ENCODE measurements at regions not wholly inside any gene's neighbourhood (a gene's known extent, or its start where the extent isn't known, plus 50 kb on each side); places are given as distances from the start of the nearest gene placed in this dataset.

DNA sequence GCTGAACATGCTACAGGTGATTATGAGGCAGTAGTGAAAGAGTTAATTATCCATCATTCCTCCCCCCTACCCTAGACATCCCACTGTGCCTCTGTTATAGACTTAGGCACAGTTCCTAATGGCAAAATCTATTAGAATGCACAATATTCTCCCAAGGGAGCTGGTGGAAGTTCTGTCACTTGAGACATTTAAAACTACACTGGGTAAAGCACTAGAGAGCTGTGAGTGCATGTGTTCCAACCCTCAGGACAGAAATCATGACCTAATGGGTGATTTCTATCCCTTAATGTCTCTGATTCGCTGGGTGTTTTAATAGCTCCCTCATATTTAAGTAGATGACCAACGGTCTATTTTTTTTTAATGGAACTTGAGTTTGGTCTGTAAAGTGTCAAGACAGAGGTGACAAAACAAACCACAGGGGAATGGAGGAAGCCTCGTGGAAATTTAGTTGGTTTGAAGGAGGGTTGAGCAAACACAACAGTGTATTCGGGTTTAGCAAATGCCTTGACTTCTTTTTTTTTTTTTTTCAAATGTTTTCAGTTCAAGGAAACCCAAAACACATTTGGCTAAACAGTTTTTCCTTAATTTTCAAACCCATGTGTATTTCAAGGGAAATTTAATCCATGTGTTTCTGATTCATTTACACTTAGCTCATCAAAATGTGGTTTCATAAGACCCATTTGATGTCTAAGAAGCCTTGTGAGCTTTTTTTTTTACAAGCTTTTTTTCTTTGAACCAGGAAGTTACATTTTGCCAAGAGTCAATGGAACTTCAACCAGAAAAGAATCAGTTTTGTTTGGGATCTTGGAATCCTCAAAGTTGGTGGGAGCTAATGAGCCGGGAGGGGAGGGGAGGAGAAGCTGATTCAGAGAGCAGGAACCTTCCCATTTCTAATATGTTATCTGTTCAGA is 665.1 kb upstream of the ZEB2 start:
- Histone ChIP-seq H3K27me3 (ENCODE audit: control insufficient read depth in 3 of 3, insufficient read depth in 3 of 3, low read length in 3 of 3) (no peaks in the 10 kb centered on the region), H3K27ac (ENCODE audit: low read depth, low read length) (no peak overlapping the region), H3K4me1 (ENCODE audit: control insufficient read depth in 3 of 3, insufficient read depth in 3 of 3, low read length in 3 of 3) (peaks cover 0 to 3% (median 0%) of the 10 kb centered on the region in 3 donors), H3K36me3 (ENCODE audit: control insufficient read depth in 3 of 3, insufficient read depth in 3 of 3, low read length in 3 of 3) (no peaks in the 10 kb centered on the region), H3K9ac (ENCODE audit: low read depth in 1 of 3, low read length in 3 of 3) (no peak overlapping the region), H3K9me3 (ENCODE audit: control insufficient read depth in 3 of 3, low read length in 3 of 3) (no peaks in the 10 kb centered on the region), H3K4me3 (ENCODE audit: low read length in 3 of 3) (no peak overlapping the region)

DNA sequence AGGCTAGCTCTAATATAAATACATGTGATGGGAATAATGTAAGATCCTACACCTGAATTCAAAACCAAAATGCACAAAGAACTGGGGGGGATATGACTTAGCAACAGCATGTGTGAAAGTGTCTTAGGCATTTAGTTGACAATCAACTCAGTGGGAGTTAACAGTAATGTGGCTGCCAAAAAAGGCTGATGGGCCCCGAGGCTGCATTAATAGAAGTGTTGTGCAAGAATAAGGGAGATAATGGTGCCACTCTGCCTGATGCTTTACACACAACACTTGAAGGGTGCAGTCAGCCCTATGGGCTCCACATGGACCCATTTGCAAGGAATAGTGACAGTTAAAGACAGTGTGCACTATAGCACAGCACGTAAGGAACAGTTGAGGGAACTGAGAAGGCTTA is 649.4 kb upstream of the ZEB2 start:
- Histone ChIP-seq H3K9me3 (ENCODE audit: control insufficient read depth in 3 of 3, low read length in 3 of 3) (no peaks in the 10 kb centered on the region), H3K4me3 (ENCODE audit: low read length in 3 of 3) (no peak overlapping the region), H3K36me3 (ENCODE audit: control insufficient read depth in 3 of 3, insufficient read depth in 3 of 3, low read length in 3 of 3) (no peaks in the 10 kb centered on the region), H3K27ac (ENCODE audit: low read depth, low read length) (no peak overlapping the region), H3K9ac (ENCODE audit: low read depth in 1 of 3, low read length in 3 of 3) (no peak overlapping the region), H3K27me3 (ENCODE audit: control insufficient read depth in 3 of 3, insufficient read depth in 3 of 3, low read length in 3 of 3) (no peaks in the 10 kb centered on the region), H3K4me1 (ENCODE audit: control insufficient read depth in 3 of 3, insufficient read depth in 3 of 3, low read length in 3 of 3) (peaks cover 0 to 4% (median 0%) of the 10 kb centered on the region in 3 donors)

DNA sequence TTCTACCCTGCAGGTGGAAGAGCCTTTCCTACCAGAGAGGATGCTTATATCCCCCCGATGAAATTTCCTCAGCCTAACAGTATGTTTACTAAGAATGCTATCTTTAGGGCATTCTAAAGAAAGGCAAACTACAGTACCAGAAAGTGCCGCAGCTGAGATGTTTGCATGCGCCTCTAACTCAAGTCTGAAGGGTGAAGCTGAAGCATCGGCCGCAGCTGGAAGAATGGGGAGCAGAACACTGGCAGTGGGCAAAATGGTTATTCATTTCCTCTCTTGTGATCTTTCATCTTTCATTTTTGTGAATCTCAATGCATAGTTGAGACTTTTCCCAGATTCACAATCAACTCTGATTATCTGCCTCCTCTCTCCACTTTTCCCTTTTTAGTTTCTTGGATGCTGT is 648.2 kb upstream of the ZEB2 start:
- no peak overlapping the region for H3K27ac ChIP-seq (ENCODE audit: low read depth, low read length)
- H3K4me1 ChIP-seq (ENCODE audit: control insufficient read depth in 3 of 3, insufficient read depth in 3 of 3, low read length in 3 of 3): peaks cover 0 to 4% (median 0%) of the 10 kb centered on the region in 3 donors
- no peak overlapping the region for H3K9ac ChIP-seq (ENCODE audit: low read depth in 1 of 3, low read length in 3 of 3)
- H3K9me3 ChIP-seq (ENCODE audit: control insufficient read depth in 3 of 3, low read length in 3 of 3): no peaks in the 10 kb centered on the region
- H3K27me3 ChIP-seq (ENCODE audit: control insufficient read depth in 3 of 3, insufficient read depth in 3 of 3, low read length in 3 of 3): no peaks in the 10 kb centered on the region
- H3K36me3 ChIP-seq (ENCODE audit: control insufficient read depth in 3 of 3, insufficient read depth in 3 of 3, low read length in 3 of 3): no peaks in the 10 kb centered on the region
- H3K4me3 ChIP-seq (ENCODE audit: low read length in 3 of 3): no peak overlapping the region

DNA sequence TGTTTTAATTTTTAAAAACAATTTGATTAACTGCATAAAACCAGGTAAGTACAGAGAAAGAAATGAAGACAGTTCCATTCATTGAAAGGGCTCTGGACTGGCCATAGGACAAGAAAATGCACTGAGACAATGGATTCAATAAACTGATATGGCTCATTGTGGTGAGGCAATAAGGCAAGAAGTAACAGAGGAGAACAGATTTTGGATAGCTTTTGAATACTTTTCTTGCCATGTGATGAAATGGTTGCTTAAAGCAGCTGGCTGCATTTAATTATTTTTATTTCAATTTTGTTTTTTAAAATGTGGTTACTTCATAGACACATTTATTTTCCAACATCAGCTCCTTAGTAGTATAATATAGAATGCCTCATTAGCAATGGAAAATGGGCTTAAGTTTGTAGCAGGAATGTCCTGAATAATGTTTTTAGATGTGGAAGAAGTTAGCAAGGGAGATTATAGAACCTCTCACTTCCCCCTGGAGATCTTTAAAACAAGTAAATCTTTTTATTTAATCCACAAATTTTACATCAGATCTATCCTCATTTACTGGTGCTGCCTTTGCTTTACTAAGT is 646.9 kb upstream of the ZEB2 start:
- no peak overlapping the region for H3K4me3 ChIP-seq (ENCODE audit: low read length in 3 of 3)
- H3K9me3 ChIP-seq (ENCODE audit: control insufficient read depth in 3 of 3, low read length in 3 of 3): no peaks in the 10 kb centered on the region
- H3K27me3 ChIP-seq (ENCODE audit: control insufficient read depth in 3 of 3, insufficient read depth in 3 of 3, low read length in 3 of 3): no peaks in the 10 kb centered on the region
- H3K4me1 ChIP-seq (ENCODE audit: control insufficient read depth in 3 of 3, insufficient read depth in 3 of 3, low read length in 3 of 3): peaks cover 0 to 4% (median 0%) of the 10 kb centered on the region in 3 donors
- H3K27ac ChIP-seq (ENCODE audit: low read depth, low read length): no peak overlapping the region
- H3K9ac ChIP-seq (ENCODE audit: low read depth in 1 of 3, low read length in 3 of 3): no peak overlapping the region
- no peaks in the 10 kb centered on the region for H3K36me3 ChIP-seq (ENCODE audit: control insufficient read depth in 3 of 3, insufficient read depth in 3 of 3, low read length in 3 of 3)

DNA sequence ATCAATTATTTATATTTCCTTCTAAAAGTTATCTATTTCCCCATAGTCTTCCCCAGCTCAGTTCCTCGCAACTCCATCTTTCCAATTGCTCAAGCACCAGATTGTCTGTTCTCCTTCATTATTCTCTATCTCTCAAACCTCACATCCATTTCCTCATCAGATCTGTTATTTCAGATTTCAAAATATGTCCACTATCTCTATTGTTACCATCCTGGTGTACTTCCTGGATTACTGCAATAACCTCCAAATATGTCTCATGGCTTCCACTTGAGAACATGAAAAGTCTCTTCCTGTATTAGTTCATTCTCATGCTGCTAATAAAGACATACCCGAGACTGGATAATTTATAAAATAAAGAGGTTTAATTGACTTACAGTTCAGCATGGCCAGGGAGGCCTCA is 641.7 kb upstream of the ZEB2 start:
- H3K9me3 ChIP-seq (ENCODE audit: control insufficient read depth in 3 of 3, low read length in 3 of 3): no peaks in the 10 kb centered on the region
- no peak overlapping the region for H3K4me3 ChIP-seq (ENCODE audit: low read length in 3 of 3)
- H3K36me3 ChIP-seq (ENCODE audit: control insufficient read depth in 3 of 3, insufficient read depth in 3 of 3, low read length in 3 of 3): no peaks in the 10 kb centered on the region
- H3K9ac ChIP-seq (ENCODE audit: low read depth in 1 of 3, low read length in 3 of 3): no peak overlapping the region
- no peaks in the 10 kb centered on the region for H3K27me3 ChIP-seq (ENCODE audit: control insufficient read depth in 3 of 3, insufficient read depth in 3 of 3, low read length in 3 of 3)
- no peak overlapping the region for H3K27ac ChIP-seq (ENCODE audit: low read depth, low read length)
- H3K4me1 ChIP-seq (ENCODE audit: control insufficient read depth in 3 of 3, insufficient read depth in 3 of 3, low read length in 3 of 3): no peaks in the 10 kb centered on the region

DNA sequence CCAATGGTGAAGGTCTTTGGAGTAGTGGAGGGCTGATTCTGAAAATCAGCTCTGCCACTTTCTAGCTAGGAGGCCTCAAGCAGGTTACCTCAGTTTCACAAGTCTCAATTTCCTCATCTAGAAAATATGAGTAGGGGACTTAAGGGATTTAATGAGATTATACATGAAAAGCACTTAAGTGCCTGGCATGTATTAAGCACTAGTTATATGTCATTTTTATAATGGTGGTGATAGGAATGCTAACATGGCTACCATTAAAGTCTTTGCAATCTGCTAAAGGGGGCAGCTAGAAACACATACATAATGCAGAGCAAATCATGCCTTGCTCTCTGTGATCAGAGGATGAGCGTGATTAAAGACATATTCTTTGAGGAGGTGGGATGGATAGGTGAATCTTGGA is 640.9 kb upstream of the ZEB2 start:
- no peaks in the 10 kb centered on the region for H3K9me3 ChIP-seq (ENCODE audit: control insufficient read depth in 3 of 3, low read length in 3 of 3)
- no peak overlapping the region for H3K27ac ChIP-seq (ENCODE audit: low read depth, low read length)
- no peak overlapping the region for H3K4me3 ChIP-seq (ENCODE audit: low read length in 3 of 3)
- H3K9ac ChIP-seq (ENCODE audit: low read depth in 1 of 3, low read length in 3 of 3): no peak overlapping the region
- H3K27me3 ChIP-seq (ENCODE audit: control insufficient read depth in 3 of 3, insufficient read depth in 3 of 3, low read length in 3 of 3): no peaks in the 10 kb centered on the region
- H3K36me3 ChIP-seq (ENCODE audit: control insufficient read depth in 3 of 3, insufficient read depth in 3 of 3, low read length in 3 of 3): no peaks in the 10 kb centered on the region
- H3K4me1 ChIP-seq (ENCODE audit: control insufficient read depth in 3 of 3, insufficient read depth in 3 of 3, low read length in 3 of 3): no peaks in the 10 kb centered on the region

DNA sequence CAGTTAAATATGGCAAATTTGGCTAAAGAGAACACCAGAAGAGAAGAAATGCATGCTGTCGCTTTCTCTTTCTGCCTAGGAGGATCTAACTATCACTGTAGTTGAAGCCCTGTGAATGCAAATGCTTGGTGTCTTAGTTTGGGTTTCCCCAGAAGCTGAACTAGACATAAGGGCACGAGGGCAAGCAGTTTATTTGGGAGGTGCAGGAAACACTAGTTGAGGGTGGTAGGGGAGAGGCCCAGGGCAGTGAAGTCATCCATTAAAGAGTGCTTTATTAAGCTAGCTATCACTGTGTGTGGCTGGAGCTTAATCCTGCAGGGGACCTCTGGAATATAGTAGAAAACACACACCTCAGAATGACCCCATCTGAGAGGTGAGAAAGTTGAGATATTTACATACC is 639.8 kb upstream of the ZEB2 start:
- no peaks in the 10 kb centered on the region for H3K4me1 ChIP-seq (ENCODE audit: control insufficient read depth in 3 of 3, insufficient read depth in 3 of 3, low read length in 3 of 3)
- H3K9ac ChIP-seq (ENCODE audit: low read depth in 1 of 3, low read length in 3 of 3): no peak overlapping the region
- no peak overlapping the region for H3K4me3 ChIP-seq (ENCODE audit: low read length in 3 of 3)
- no peaks in the 10 kb centered on the region for H3K36me3 ChIP-seq (ENCODE audit: control insufficient read depth in 3 of 3, insufficient read depth in 3 of 3, low read length in 3 of 3)
- H3K27me3 ChIP-seq (ENCODE audit: control insufficient read depth in 3 of 3, insufficient read depth in 3 of 3, low read length in 3 of 3): no peaks in the 10 kb centered on the region
- H3K9me3 ChIP-seq (ENCODE audit: control insufficient read depth in 3 of 3, low read length in 3 of 3): no peaks in the 10 kb centered on the region
- H3K27ac ChIP-seq (ENCODE audit: low read depth, low read length): no peak overlapping the region

DNA sequence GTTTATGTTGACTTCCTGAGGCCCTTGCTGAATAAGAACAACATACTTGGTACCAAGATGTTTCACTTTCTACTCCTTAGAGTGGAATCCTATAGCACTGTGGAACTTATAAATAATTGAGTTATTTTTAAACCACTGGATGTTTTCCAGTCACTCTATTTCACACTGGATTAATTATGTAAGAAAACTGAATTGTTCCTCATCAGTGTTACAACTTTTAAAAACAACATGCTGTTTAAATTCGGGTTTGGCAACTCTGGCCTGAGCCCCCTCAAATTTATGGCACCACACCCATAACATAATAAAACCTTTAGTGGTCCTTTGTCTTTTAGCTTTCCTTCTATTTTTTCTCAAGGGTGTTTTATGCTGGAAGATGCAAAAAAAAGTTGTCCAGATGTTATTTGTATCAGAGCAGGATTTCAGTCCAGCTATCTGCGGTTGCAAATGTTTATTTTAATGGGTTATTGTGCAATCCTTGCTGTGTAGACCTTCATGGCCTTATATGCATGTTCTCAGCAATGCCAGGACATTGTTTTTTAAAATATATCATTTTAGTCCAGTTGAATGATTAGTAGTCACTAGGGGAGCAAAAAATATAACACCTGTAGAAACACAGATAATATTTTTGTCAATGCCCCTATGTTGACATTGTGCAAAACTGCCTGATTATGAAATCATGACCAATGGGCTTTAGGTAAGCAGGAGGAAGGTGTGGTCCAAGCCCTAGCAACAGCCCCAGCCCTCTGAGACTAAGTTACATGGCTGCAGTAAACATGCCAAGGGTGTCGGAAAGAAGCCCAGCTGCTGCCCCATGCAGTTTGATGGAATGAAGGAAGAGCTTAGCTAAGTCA is 638.0 kb upstream of the ZEB2 start:
- Histone ChIP-seq H3K9me3 (ENCODE audit: control insufficient read depth in 3 of 3, low read length in 3 of 3) (no peaks in the 10 kb centered on the region), H3K9ac (ENCODE audit: low read depth in 1 of 3, low read length in 3 of 3) (no peak overlapping the region), H3K36me3 (ENCODE audit: control insufficient read depth in 3 of 3, insufficient read depth in 3 of 3, low read length in 3 of 3) (no peaks in the 10 kb centered on the region), H3K27me3 (ENCODE audit: control insufficient read depth in 3 of 3, insufficient read depth in 3 of 3, low read length in 3 of 3) (no peaks in the 10 kb centered on the region), H3K27ac (ENCODE audit: low read depth, low read length) (no peak overlapping the region), H3K4me3 (ENCODE audit: low read length in 3 of 3) (no peak overlapping the region), H3K4me1 (ENCODE audit: control insufficient read depth in 3 of 3, insufficient read depth in 3 of 3, low read length in 3 of 3) (no peaks in the 10 kb centered on the region)

DNA sequence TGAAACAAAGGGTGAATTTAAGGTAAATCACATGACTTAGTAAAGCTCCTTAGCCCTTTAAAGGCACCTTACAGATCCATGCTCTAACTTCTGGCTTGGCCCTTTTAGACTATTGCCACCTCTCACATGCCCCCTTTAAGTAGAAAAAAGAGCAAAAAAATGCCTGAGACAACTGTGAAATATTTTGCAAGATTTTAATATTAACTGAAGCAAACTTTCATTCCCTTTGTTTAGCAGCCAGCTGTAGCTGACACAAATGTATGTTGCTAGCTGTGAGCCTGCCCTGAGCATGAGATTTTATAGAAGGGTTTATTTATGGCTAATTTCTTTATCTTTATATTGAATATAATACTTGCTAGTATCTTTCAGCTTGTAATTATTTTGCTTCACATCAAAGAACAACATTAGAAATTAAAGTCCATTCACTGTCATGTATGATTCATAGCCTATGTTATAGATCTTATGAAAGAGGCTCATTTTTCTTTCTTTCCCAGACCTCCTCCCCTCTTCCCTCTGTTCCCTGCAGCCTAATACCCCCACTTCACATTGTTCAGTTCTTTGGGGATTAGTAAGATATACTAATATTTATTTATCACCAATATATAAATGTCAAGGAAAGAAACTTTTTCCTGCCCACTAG is 637.2 kb upstream of the ZEB2 start:
- no peak overlapping the region for H3K9ac ChIP-seq (ENCODE audit: low read depth in 1 of 3, low read length in 3 of 3)
- H3K4me1 ChIP-seq (ENCODE audit: control insufficient read depth in 3 of 3, insufficient read depth in 3 of 3, low read length in 3 of 3): no peaks in the 10 kb centered on the region
- H3K27me3 ChIP-seq (ENCODE audit: control insufficient read depth in 3 of 3, insufficient read depth in 3 of 3, low read length in 3 of 3): no peaks in the 10 kb centered on the region
- no peak overlapping the region for H3K27ac ChIP-seq (ENCODE audit: low read depth, low read length)
- H3K36me3 ChIP-seq (ENCODE audit: control insufficient read depth in 3 of 3, insufficient read depth in 3 of 3, low read length in 3 of 3): no peaks in the 10 kb centered on the region
- H3K9me3 ChIP-seq (ENCODE audit: control insufficient read depth in 3 of 3, low read length in 3 of 3): no peaks in the 10 kb centered on the region
- H3K4me3 ChIP-seq (ENCODE audit: low read length in 3 of 3): no peak overlapping the region

Data from skeletal muscle tissue (tissue), 3 donors.